GM19463 (cell line): ENCODE measurements at regions not wholly inside any gene's neighbourhood (a gene's known extent, or its start where the extent isn't known, plus 50 kb on each side); places are given as distances from the start of the nearest gene placed in this dataset.
A peak's percentile ranks its signal among the peaks of the same experiment; 100 is the strongest.

Experiments used
- ATAC-seq: cut with Tn5 transposase; IDR thresholded peaks from one replicate; pipeline ENCODE4 v1.9.1; 2021; ENCODE audit warnings: mild to moderate bottlenecking, moderate library complexity; ENCODE audit not compliant: unreplicated experiment

DNA sequence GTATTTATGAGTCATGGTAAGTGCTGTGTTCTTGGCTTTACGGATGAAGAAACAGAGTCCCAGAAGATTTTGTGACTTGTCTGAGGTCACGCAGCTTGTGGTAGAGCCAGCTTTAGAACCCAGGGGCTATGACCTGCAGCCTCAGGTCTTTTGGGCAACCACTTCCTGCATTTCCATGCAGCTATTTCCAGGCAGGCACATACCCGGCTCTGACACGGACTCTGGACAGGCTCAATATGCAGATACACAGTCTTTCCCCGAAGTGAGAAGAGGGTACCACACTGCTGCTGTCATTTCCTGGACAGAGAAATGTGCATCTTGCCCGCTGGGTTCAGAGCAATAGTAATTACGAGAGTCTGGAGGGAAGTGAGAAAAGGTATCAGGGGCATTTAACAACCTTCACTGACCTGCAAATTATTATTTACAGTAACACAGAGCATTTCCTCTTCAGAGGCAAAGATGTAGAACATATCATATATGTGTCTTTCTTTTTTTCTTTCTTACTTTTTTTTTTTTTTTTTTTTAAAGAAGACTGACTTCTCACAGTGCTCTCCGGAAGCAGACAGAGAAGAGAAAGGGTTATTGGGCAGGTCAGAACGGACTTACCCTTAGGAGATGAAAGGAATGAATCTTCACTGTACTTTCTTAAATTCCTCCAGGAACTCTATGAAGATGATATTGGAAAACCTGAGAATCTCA, 185.1 kb downstream of the CLIC5 start:
- ATAC-seq, result peak; percentile 95

GRCh38 chr6:45829873-45830272, 185.8 kb downstream of the CLIC5 start:
- no peak for ATAC-seq

- no peak for ATAC-seq
These were observed 187.6 kb downstream of the CLIC5 start for GRCh38 chr6:45827952-45828530.

DNA sequence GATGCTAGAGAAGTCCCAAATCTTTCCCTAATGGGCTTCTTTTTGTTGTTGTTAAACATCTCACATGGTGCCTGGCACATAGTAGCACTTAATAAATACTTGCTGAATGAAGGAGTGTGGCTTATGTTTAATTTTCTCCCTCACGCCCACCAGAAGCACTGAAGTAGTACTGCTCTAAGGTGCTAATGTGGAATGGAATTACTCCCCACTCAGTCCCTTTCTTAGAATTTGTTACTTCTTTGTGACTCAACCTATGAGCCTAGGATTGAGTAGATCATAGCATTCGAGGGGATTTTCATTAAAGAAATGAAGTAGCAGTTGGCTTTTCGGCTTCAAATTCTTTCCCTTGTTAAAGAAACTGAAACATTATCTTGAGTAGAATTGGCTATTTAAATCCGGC, 192.8 kb downstream of the CLIC5 start:
- no peak for ATAC-seq

- no peak for ATAC-seq
These were observed 193.3 kb downstream of the CLIC5 start for GRCh38 chr6:45822246-45822812.

DNA sequence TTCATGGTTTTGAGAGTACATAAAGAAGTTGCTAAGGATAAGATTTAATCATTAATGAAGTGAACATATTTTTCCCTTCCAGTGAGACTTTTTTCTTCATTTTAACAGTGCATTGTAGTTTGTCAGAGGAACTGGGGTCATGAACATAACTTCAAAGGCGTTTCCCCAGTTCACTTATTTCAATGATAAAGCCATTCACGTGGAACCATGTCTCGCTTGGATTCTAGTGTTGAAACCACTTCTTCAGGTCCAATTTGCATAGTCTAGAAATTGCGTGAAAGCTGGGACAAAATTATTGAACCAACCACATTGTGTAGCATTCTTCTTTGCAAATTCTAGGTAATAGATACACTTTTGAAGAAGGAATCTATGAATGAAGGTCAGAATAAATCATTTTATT, 197.0 kb downstream of the CLIC5 start:
- ATAC-seq, result no peak

DNA sequence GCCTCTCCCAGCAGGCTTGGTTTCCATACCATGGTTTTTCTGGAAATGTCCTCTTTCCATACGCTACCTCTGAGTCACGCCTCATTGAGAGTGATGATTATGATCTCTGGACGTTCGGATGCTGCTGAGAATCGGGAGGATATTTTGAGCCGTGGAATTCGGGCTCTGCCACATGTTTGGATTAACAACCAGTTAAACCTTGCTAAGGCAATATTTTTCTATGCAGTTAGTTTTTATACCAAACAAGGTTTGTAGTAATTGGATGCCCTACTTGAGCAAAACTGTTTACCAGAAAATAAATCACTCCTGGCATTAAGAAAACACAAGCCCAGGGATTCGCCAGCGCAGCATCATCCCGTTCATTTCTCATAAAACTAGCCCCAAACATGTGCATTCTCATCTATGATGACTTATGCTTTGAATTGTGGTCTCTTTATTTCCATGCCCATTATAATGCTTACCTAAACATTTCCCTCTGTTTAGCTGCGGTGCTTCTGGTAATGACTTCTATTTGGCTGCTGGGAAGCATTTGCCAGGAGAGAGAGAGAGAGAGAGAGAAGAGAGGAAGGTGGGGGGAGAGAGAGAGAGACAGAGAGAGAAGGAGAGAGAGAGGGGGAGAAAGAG, 198.9 kb downstream of the CLIC5 start:
- no peak for ATAC-seq

DNA sequence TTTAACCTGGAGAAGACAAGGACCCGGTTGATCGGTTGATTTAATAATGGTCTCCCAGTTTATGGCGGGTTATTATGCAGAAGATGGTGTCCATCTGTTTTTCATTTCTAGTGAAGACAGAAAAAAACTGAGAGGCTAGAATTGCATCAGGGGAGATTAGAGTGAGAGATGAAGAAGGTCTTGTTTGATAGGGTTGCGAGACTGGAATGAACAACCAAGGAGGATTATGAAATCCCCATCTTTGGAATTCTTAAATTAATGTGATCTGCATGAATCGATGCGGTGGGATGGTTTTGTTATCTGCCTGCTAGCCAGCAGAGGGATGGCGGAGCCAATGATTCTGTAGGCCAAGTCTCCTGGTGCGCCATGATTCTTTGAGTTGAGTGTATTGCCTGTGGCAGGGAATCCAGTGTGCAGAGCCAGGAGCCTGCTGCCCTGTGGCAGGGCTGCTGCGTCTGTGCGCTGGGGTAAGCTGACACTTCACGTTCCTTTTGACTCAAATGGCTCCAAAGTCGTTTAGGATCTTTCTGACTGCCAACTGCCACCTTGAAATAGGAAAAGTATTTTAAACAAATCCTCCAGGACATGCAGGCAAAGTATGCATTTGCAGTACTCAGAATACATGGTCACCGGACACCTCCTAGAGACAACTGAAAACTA, 200.1 kb downstream of the CLIC5 start:
- ATAC-seq, result no peak

- no peak for ATAC-seq
These were observed 200.9 kb downstream of the CLIC5 start for GRCh38 chr6:45814772-45815171.

DNA sequence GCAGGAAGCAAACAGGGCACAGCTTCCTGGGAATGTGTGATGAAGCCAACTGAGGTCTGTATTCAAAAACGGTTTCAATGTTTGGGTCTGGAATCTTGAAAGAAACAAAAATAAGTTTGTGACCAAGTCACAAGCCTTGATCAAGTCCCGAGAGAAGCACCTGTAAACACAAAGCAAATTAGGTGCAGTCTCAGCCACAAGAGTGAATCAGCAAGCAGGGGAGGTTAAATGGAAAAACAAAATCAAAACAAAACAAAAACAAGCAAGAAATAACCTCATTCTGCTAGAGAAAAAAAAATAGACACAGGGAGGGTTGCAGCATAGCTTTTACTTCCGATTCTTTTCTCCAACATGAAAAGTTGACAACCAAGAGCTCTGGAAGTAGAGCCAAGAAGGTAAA, 201.7 kb downstream of the CLIC5 start:
- ATAC-seq, result peak; percentile 51

GRCh38 chr6:45812922-45813321, 202.7 kb downstream of the CLIC5 start:
- no peak for ATAC-seq

GRCh38 chr6:45808917-45809316, 206.7 kb downstream of the CLIC5 start:
- peak; percentile 75 for ATAC-seq

- no peak for ATAC-seq
These were observed 207.5 kb downstream of the CLIC5 start for GRCh38 chr6:45808042-45808645.

- ATAC-seq, result no peak
These were observed 208.2 kb downstream of the CLIC5 start for GRCh38 chr6:45807311-45808041.

- no peak for ATAC-seq
These were observed 209.5 kb downstream of the CLIC5 start for GRCh38 chr6:45806172-45806571.

DNA sequence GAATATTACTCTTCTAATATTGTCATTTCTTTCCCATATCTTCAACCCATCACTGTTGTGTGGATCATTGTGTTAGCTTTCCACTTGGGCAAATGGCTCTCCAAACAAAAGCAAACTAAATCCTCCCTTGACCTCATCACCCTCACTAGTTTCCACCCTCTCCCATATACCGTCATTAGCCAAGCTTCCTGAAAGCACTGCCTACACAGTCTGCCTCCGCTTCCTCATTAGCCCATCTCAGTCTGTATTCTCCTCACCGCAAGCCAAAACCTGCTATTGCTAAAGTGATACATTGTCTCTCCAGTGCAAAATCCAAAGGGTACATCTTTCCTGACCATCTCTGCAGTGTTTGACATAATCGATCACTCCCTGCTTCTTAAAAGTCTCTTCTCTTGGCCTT, 212.6 kb downstream of the CLIC5 start:
- ATAC-seq, result no peak

DNA sequence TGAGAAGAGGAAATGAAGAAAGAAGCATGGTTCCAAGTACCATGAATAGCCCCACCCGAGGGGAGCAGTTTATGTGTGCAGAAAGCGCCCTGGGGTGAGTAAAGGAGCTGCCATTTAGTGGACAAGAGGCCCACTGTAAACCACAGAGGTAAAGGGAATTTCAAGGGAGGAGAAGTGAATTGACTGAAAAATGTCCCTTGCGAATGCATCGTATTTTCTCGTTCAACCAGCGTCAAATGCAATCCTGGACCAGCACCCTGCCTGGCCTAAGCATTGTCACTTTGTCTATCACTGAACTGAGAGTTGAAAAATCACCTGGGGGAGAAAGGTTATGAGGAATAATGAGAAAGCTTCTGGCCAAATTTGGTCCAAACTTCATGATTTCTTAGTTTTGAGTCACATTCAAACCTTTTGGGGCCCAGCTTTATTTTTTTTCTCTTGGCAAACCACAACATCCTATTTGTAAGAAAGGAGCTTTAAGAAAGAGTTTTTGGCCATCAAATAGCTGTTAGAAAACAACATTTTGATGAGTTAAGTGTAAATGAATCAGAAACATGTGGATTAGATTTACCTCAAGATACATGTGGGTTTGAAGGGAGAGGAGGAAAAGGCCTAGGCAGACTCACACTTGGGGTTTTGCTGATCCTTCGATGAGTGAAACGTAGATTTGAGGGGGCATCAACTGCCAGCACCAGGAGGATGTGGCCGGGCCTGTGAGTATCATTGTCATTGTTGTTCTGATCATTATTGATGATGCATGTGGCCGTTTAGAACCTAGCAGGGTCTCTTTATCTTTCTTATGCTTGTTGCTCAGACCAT, 214.0 kb downstream of the CLIC5 start:
- ATAC-seq, result no peak

DNA sequence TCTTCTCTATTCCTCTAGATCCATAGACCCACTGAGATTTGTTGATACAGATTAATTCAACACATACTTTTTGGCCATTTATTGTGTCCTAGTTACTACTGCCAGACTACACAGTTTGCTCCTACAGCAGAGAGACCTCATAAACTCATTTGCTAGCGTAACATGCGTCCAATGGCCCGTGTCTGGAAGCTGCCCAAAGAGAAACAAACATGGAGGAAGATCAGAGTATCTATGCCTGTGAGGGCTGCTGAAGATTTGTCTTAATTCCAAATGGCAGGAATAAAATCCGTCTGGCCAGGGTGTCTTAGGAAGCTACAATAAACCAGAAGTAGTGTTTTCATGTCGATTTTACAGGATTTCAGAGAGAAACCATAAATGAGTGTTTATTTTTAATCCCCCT, 214.7 kb downstream of the CLIC5 start:
- no peak for ATAC-seq

GRCh38 chr6:45795678-45796077, 220.0 kb downstream of the CLIC5 start:
- ATAC-seq, result no peak

DNA sequence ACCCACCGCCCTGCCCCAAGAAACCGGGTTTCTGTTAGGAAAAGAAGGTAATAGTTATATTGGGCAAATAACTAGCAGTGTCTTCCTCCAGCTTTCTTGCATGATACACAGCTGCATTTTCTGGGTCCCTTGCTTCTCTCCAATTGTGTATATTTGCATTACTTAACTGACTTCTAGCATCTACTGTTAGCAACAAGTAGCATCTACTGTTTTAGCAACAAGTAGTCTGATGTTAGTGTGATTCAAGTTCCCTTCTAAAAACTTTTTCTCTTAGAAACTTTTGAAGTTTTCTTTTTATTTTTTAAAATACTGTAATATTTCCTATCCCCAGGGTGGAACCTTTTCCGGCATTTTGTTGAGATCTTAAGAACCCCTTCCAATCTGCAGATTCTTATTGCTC, 221.2 kb downstream of the CLIC5 start:
- ATAC-seq, result no peak
